ENCODE measurements at regions not wholly inside any gene's neighbourhood (a gene's known extent, or its start where the extent isn't known, plus 50 kb on each side); places are given as distances from the start of the nearest gene placed in this dataset.
"Not testable (repeated sequence)": the region's sequence is repeated elsewhere in the genome, so short reads cannot be mapped to it uniquely, and the experiment has no call there.

GRCh38 chr9:31744589-31744988 is 639.9 kb upstream of the ACO1 start:
- TF ChIP-seq CTCF (IDR thresholded peaks at IDR 0.05; ENCODE audit: insufficient read depth, low read length, poor library complexity, severe bottlenecking), result no peak
- no peak for DNase-seq (ENCODE audit: low read depth)
- Histone ChIP-seq H3K27me3 (ENCODE audit: control insufficient read depth, insufficient read depth, low read length) (no peaks in the 10 kb centered on the region), H3K36me3 (ENCODE audit: control insufficient read depth, insufficient read depth, low read length) (no peaks in the 10 kb centered on the region), H3K4me3 (ENCODE audit: low read depth, low read length) (no peak overlapping the region)

DNA sequence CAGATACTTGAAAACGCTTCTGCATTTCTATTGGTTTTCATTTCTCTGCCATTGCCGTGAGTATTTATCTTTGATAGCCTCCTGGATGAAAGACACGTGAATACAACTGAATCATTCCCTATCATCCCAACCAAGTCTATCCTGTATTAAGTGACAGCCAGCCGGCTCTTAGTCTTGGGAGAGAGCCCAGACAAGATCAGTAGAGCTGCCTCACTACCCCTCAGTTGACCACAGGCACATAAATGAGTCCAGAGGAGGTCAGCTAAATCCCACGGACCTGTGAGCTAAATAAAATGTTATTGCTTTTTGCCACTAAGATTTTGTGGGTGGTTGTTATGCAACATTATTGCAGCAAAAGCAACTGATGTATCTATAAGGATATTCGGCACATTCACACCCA is 639.0 kb upstream of the ACO1 start:
- H3K4me3 ChIP-seq (ENCODE audit: low read depth, low read length), result no peak overlapping the region
- no peak for DNase-seq (ENCODE audit: low read depth)
- H3K36me3 ChIP-seq (ENCODE audit: control insufficient read depth, insufficient read depth, low read length), result no peaks in the 10 kb centered on the region
- TF ChIP-seq CTCF (IDR thresholded peaks at IDR 0.05; ENCODE audit: insufficient read depth, low read length, poor library complexity, severe bottlenecking), result no peak
- no peaks in the 10 kb centered on the region for H3K27me3 ChIP-seq (ENCODE audit: control insufficient read depth, insufficient read depth, low read length)

DNA sequence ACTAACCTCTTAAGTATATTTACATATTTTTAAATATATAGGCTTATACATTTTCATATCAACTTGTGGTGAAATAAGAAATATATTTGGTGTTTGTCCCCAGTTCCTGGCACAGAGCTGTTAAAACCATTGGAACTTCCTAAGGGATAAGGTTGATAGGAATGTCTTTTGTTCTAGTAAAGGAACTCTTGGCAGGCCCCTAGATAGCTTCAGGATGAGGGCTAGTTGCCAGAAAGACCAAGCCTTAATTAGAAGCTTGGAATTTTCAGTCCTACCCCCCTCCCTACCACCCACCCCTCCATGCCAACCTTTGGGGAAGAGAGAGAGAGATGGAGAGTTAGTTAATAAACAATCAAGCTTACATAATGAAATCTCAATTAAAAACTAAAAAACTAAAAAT is 638.6 kb upstream of the ACO1 start:
- no peaks in the 10 kb centered on the region for H3K27me3 ChIP-seq (ENCODE audit: control insufficient read depth, insufficient read depth, low read length)
- TF ChIP-seq CTCF (IDR thresholded peaks at IDR 0.05; ENCODE audit: insufficient read depth, low read length, poor library complexity, severe bottlenecking), result no peak
- DNase-seq (ENCODE audit: low read depth), result no peak

DNA sequence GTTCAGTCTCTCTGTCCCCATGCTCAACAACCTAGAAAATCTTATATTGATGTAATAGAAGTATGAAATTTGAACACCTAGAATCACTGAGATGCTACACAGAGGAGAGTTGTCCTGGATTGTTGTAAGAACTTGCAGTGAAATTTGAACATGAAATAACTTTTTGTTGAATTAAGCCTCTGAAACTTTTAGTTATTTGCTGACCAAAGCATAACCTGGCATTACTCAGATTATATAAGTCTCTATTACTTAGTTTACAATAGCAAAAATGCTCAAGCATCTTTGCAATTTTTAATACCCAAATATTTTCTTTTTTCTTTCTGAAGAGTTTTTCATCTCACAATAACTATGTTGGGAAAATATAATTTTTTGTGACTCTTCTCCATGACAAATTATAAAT is 630.7 kb upstream of the ACO1 start:
- DNase-seq (ENCODE audit: low read depth), result no peak
- H3K36me3 ChIP-seq (ENCODE audit: control insufficient read depth, insufficient read depth, low read length), result no peaks in the 10 kb centered on the region
- H3K4me3 ChIP-seq (ENCODE audit: low read depth, low read length), result no peak overlapping the region
- TF ChIP-seq CTCF (IDR thresholded peaks at IDR 0.05; ENCODE audit: insufficient read depth, low read length, poor library complexity, severe bottlenecking), result no peak
- H3K27me3 ChIP-seq (ENCODE audit: control insufficient read depth, insufficient read depth, low read length), result no peaks in the 10 kb centered on the region

More for the DNA sequence above, 638.6 kb upstream of the ACO1 start:
- no peaks in the 10 kb centered on the region for H3K36me3 ChIP-seq (ENCODE audit: control insufficient read depth, insufficient read depth, low read length)
- H3K4me3 ChIP-seq (ENCODE audit: low read depth, low read length), result no peak overlapping the region

DNA sequence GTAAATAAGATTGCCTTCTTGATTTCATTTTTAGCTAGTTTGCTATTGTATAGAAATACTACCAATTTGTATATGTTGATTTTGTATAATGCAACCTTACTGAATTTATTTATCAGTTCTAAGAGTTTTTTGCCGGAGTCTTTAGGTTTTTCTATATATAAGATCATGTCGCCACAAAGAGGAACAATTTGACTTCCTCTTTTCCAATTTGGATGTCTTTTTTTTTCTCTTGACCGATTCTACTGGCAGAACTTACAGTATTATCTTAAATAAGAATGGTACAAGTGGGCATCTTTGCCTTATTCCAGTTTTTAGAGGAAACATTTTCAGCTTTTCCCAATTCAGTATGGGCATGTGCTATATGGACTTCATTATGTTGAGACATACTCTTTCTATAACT is 624.7 kb upstream of the ACO1 start:
- TF ChIP-seq CTCF (IDR thresholded peaks at IDR 0.05; ENCODE audit: insufficient read depth, low read length, poor library complexity, severe bottlenecking), result no peak
- H3K4me3 ChIP-seq (ENCODE audit: low read depth, low read length), result no peak overlapping the region
- no peak for DNase-seq (ENCODE audit: low read depth)
- no peaks in the 10 kb centered on the region for H3K27me3 ChIP-seq (ENCODE audit: control insufficient read depth, insufficient read depth, low read length)
- H3K36me3 ChIP-seq (ENCODE audit: control insufficient read depth, insufficient read depth, low read length), result no peaks in the 10 kb centered on the region

DNA sequence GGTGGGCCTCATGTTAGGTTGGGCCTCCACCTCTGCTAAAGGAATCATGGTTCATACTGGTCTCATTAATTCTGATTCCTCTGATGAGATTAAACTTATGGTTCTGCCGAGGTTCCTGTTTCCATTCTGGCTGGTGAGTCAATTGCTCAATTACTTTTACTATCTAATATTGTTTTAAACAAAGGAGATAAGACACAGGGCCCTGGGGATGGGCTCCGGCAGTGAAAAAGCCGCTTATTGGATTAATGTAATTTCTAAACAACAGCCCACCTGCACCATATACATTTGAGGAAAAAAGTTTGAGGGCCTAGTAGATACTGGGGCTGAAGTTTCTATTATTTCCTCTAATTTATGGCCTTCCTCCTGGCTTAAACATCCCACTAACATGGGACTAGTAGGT is 610.4 kb upstream of the ACO1 start:
- H3K36me3 ChIP-seq (ENCODE audit: control insufficient read depth, insufficient read depth, low read length); DNase-seq (ENCODE audit: low read depth); H3K27me3 ChIP-seq (ENCODE audit: control insufficient read depth, insufficient read depth, low read length); H3K4me3 ChIP-seq (ENCODE audit: low read depth, low read length): not testable (repeated sequence)

Measured in kidney epithelial cell (primary cell).